Suprapubic skin (tissue), 4 donors: ENCODE measurements at regions not wholly inside any gene's neighbourhood (a gene's known extent, or its start where the extent isn't known, plus 50 kb on each side); places are given as distances from the start of the nearest gene placed in this dataset.

Experiments
- CTCF ChIP-seq, 2 donors: fragments of 200-600 bp in 1 of 2; fragments of 450-650 bp in 1 of 2; sonication (generic) in 1 of 2; IDR thresholded peaks; one replicate each; pipeline ENCODE4 v1.5.1; 2016 to 2019; ENCODE audit warnings: antibody characterized with exemption in 2 of 2, mild to moderate bottlenecking in 1 of 2, moderate library complexity in 1 of 2
- EP300 ChIP-seq: sonication (generic); formaldehyde crosslinking; IDR thresholded peaks from one replicate; pipeline ENCODE4 v1.6.1; 2017; ENCODE audit warnings: antibody characterized with exemption
- POLR2A ChIP-seq, 2 donors: fragments of 450-650 bp; IDR thresholded peaks; one replicate each; pipeline ENCODE4 v1.6.1; 2017; ENCODE audit warnings: antibody characterized with exemption in 2 of 2, mild to moderate bottlenecking in 2 of 2, moderate library complexity in 2 of 2
- POLR2AphosphoS5 ChIP-seq, 3 donors: sonication (generic); formaldehyde crosslinking; IDR thresholded peaks; one replicate each; pipeline ENCODE4 v1.6.1; 2017; ENCODE audit warnings: antibody characterized with exemption in 3 of 3

- TF ChIP-seq CTCF (IDR thresholded peaks at IDR 0.05) = no peak
- TF ChIP-seq POLR2A (IDR thresholded peaks at IDR 0.05) = no peak
- no peak for TF ChIP-seq POLR2AphosphoS5 (IDR thresholded peaks at IDR 0.05)
- no peak for TF ChIP-seq EP300
Observed at GRCh38 chr10:130575756-130576285, 439.6 kb downstream of the GLRX3 start.
